GM21717 (cell line): ENCODE measurements at regions not wholly inside any gene's neighbourhood (a gene's known extent, or its start where the extent isn't known, plus 50 kb on each side); places are given as distances from the start of the nearest gene placed in this dataset.

Experiments
- ATAC-seq: cut with Tn5 transposase; IDR thresholded peaks from one replicate; pipeline ENCODE4 v1.9.1; 2021; ENCODE audit warnings: mild to moderate bottlenecking, moderate library complexity; ENCODE audit not compliant: unreplicated experiment

DNA sequence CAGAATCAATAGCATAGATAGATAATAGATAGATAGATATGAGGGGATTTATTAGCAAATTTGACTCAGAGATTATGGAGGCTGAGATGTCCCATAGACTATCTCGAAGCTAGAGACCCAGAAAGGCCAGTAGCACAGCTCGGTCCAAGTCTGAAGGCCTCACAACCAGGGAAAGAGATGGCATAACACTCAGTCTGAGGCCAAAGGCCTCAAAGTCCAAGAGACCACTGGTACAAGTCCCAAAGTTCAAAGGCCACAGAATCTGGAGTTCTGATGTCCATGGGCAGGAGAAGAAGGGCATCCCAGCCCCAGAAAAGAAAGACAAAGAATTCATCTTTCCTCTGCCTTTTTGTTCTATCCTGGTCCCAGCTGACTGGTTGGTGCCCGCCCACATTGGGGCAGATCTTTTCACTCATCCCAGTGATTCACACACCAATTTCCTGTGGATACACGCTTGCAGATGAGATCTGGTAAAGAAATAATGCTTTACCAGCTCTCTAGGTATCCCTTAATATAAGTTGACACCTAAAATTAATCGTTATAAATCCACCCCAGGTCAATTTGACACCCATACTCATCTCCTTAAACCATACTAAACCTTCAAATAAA, 127.8 kb upstream of the FBN2 start:
- ATAC-seq, result no peak

DNA sequence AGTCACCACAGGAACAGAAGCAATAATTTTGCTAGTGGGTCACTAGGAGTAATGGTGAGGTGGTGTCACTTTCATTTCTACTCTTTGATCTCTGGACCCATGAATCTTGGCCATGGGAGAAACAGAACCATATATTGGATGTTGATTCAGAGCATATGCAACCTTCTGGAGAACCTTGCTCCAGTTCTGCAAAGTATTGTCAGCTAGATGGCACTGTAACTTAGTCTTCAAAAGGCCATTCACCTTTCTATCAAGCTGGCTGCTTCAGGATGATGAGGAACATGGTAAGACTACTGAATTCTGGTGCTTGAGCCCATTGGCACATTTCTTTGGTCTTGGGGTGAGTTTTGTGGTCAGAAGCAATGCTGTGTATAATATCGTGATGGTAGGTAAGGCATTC, 129.1 kb upstream of the FBN2 start:
- ATAC-seq, result no peak

DNA sequence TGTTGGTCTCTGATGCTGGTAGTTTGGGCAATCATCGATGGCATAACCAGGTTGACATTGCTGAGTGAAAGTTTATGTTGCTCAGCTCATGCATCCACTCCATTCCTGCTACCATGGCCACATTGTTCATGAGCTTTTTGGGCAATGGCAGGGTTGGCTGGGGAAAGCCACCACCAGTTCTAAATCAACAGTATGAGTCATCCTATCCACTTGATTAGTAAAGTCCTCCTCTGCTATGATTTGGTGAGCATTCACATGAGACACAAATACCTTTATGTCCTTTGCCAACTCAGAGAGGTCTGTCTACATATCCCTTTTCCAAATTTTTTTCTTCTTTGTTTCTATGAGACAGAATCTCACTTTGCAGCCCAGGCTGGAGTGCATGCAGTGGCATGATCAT, 129.7 kb upstream of the FBN2 start:
- no peak for ATAC-seq

- no peak for ATAC-seq
These were observed 130.9 kb upstream of the FBN2 start for GRCh38 chr5:128668921-128669320.

GRCh38 chr5:128669803-128670202, 131.8 kb upstream of the FBN2 start:
- no peak for ATAC-seq

- no peak for ATAC-seq
These were observed 133.9 kb upstream of the FBN2 start for GRCh38 chr5:128671943-128672342.

GRCh38 chr5:128673000-128673399, 135.0 kb upstream of the FBN2 start:
- ATAC-seq, result no peak

GRCh38 chr5:128673411-128673957, 135.4 kb upstream of the FBN2 start:
- ATAC-seq, result no peak

DNA sequence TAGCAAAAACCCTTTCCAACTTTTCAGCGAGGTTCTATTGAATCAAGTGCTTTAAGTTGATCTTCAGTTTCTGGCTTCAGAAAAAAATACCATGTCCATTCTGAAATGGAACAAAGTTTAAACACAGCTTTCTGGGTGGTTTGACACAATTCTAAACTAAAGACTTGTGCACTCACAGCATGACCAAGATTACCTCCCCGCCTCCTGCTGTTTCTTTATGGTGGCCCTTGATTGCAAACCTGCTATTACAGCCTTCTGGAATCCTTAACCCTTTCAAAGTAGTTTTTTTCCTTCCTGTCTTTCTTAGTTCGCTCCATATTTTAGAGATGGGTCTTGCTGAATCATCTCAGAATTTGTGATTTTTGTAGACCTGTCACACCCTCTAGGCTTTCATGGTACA, 135.9 kb upstream of the FBN2 start:
- no peak for ATAC-seq

- ATAC-seq, result peak; percentile 91
These were observed 136.9 kb upstream of the FBN2 start for GRCh38 chr5:128674837-128675446.

DNA sequence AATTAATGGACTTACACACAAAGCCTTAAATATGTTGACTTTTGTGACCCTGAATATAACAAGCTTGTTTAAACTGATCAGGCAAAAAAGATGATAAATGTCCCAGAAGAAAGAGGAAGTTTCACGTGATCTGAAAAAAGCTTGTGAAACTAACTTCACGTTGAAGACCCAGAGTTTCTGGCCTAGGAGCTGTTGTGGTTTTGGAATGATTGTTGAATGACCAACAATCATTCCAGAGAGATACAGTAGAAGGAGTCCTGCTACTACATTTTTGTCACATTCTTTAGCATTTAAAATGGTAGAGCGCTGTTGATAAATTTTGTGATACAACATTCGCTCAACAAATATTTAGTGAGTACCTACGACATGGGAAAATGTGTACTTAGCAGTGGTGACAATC, 143.1 kb upstream of the FBN2 start:
- no peak for ATAC-seq

- ATAC-seq, result no peak
These were observed 143.9 kb upstream of the FBN2 start for GRCh38 chr5:128681764-128682592.

DNA sequence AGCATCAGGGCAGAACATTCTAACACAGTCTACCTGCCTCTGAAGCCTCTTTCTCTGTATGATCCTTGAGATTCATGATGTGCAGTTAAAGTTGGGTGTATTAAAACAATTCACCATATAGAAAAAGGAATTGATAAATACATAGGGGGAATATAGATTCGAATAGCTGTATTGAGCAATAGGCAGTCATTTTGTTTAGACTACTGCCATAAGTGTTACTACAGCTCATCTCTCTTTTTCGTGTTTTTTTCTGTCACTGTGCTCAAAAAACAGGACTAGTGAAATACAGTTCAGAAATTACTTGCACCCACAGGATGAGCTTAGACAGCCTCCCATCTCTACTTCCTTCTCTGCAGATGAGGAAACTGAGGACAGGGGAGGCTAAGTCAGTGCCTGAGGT, 144.6 kb upstream of the FBN2 start:
- ATAC-seq, result no peak

DNA sequence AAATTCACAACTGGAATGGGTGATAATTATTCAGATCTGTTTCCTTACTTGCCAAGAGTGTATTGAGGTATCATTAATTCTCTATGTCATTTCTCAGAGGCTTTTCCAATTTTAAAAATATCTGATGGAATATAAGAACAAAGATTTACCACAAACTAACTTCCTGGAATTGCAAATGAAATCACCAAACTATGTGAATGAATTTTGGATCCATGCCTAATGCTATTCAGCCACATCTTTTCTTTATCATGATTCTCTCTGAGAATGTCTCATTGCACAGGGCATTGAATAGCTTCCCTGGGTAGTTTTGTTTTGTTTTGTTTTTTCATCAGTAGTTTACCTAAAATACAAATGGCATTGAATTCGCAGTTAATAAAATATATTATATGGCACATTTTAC, 146.9 kb upstream of the FBN2 start:
- ATAC-seq, result no peak

DNA sequence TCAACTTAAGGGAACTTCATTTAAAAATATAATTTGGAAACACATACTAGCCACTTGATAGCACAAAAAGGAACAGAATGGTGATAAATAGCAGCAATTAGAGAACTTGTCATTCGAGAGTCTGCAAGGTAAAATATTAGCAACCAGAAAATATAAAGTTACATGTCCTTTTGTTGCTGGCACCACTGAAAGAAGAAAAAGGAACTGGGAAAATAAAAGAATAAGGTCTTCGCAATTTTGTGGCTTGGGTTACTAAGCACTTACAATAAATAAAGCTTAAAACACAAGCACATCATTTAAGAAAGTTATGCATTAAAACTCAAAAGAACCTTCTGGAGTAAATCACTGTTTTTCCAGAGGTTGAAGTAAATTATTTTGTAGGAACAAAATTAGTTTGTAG, 149.9 kb upstream of the FBN2 start:
- no peak for ATAC-seq

GRCh38 chr5:128693764-128694163, 155.7 kb upstream of the FBN2 start:
- ATAC-seq, result no peak

GRCh38 chr5:128695791-128696530, 157.9 kb upstream of the FBN2 start:
- ATAC-seq, result no peak

DNA sequence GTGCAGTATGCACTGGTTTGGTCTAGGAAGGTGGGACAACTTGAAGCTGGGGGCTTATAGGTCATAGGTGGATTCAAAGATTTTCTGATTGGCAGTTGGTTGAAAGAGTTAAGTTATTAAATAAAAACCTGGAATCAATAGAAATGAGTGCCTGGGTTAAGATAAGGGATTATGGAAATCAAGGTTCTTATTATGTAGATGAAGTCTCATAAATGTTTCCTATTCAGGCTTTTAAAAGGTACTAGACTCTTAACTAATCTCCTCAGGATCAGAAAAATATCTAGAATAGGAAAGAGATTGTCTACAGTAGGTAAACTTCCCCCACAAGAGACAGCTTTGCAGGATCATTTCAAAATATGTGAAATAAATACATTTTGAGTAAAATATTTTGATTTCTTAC, 163.3 kb upstream of the FBN2 start:
- no peak for ATAC-seq

- ATAC-seq, result no peak
These were observed 165.3 kb upstream of the FBN2 start for GRCh38 chr5:128703322-128703721.

GRCh38 chr5:128706269-128706668, 168.2 kb upstream of the FBN2 start:
- ATAC-seq, result no peak

GRCh38 chr5:128708841-128709240, 170.8 kb upstream of the FBN2 start:
- ATAC-seq, result no peak
